Tibial nerve (tissue), 3 donors: ENCODE measurements at regions not wholly inside any gene's neighbourhood (a gene's known extent, or its start where the extent isn't known, plus 50 kb on each side); places are given as distances from the start of the nearest gene placed in this dataset.

Source experiments
- CTCF ChIP-seq, 5 experiments: fragments of 200-600 bp in 3 of 5; fragments of 450-650 bp in 2 of 5; sonication (generic) in 3 of 5; IDR thresholded peaks; one replicate each; pipeline ENCODE4 v1.5.1; 2016 to 2019; ENCODE audit warnings: antibody characterized with exemption in 5 of 5, mild to moderate bottlenecking in 3 of 5, moderate library complexity in 2 of 5
- POLR2A ChIP-seq, 2 donors: fragments of 450-650 bp; IDR thresholded peaks; one replicate each; pipeline ENCODE4 v1.6.1; 2017; ENCODE audit warnings: antibody characterized with exemption in 2 of 2, mild to moderate bottlenecking in 2 of 2, moderate library complexity in 2 of 2

- TF ChIP-seq CTCF (IDR thresholded peaks at IDR 0.05) (no peak), POLR2A (IDR thresholded peaks at IDR 0.05) (no peak)
These were observed 1087.3 kb upstream of the PRKX start for GRCh38 chrX:4800756-4801155.
